A673 (cell line): ENCODE measurements at regions not wholly inside any gene's neighbourhood (a gene's known extent, or its start where the extent isn't known, plus 50 kb on each side); places are given as distances from the start of the nearest gene placed in this dataset.

Experiments
- EZH2 ChIP-seq: fragments of 200-600 bp; sonication (generic); IDR thresholded peaks from 2 replicates; pipeline ENCODE4 v1.6.1; 2017; ENCODE audit warnings: borderline replicate concordance, low read depth, mild to moderate bottlenecking, mixed read lengths, antibody characterized with exemption, low read length; ENCODE audit not compliant: poor library complexity, severe bottlenecking
- TF ChIP-seq, protein P1 (sequence below): fragments of 300-800, 200-600 bp; sonication (generic); conservative IDR thresholded peaks from 2 replicates; pipeline ENCODE4 v1.5.1; 2017; ENCODE audit warnings: low read depth, mild to moderate bottlenecking, antibody characterized with exemption, low read length, moderate library complexity, mixed read lengths

GRCh38 chr12:77477907-77478533, 352.7 kb upstream of the NAV3 start:
- TF ChIP-seq, protein P1, sequence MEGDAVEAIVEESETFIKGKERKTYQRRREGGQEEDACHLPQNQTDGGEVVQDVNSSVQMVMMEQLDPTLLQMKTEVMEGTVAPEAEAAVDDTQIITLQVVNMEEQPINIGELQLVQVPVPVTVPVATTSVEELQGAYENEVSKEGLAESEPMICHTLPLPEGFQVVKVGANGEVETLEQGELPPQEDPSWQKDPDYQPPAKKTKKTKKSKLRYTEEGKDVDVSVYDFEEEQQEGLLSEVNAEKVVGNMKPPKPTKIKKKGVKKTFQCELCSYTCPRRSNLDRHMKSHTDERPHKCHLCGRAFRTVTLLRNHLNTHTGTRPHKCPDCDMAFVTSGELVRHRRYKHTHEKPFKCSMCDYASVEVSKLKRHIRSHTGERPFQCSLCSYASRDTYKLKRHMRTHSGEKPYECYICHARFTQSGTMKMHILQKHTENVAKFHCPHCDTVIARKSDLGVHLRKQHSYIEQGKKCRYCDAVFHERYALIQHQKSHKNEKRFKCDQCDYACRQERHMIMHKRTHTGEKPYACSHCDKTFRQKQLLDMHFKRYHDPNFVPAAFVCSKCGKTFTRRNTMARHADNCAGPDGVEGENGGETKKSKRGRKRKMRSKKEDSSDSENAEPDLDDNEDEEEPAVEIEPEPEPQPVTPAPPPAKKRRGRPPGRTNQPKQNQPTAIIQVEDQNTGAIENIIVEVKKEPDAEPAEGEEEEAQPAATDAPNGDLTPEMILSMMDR: no peak
- no peak for TF ChIP-seq EZH2
